ENCODE measurements at regions not wholly inside any gene's neighbourhood (a gene's known extent, or its start where the extent isn't known, plus 50 kb on each side); places are given as distances from the start of the nearest gene placed in this dataset.

GRCh38 chr2:147068071-147068470, 776.8 kb upstream of the ACVR2A start:
- H3K27me3 ChIP-seq, result no peaks in the 10 kb centered on the region
- no peaks in the 10 kb centered on the region for H3K4me1 ChIP-seq
- intact Hi-C loops (cut with DNase I; ENCODE audit: low total_unique reads), result no loop called here
- no peaks in the 10 kb centered on the region for H3K9me3 ChIP-seq
- DNase-seq (ENCODE audit: low spot score in 2 of 2), result no peak
- H3K36me3 ChIP-seq, result no peaks in the 10 kb centered on the region
- H3K27ac ChIP-seq, result no peak overlapping the region
- no peak for TF ChIP-seq POLR2AphosphoS5 (IDR thresholded peaks at IDR 0.05)
- no peak overlapping the region for H3K4me3 ChIP-seq

- Histone ChIP-seq H3K4me1 (no peaks in the 10 kb centered on the region), H3K4me3 (no peak overlapping the region), H3K27me3 (no peaks in the 10 kb centered on the region), H3K27ac (no peak overlapping the region), H3K36me3 (no peaks in the 10 kb centered on the region), H3K9me3 (no peaks in the 10 kb centered on the region)
- no peak for DNase-seq (ENCODE audit: low spot score in 2 of 2)
- TF ChIP-seq POLR2A (IDR thresholded peaks at IDR 0.05) (no peak), POLR2AphosphoS5 (IDR thresholded peaks at IDR 0.05) (no peak), CTCF (IDR thresholded peaks at IDR 0.05) (no peak)
- intact Hi-C loops (cut with DNase I; ENCODE audit: low total_unique reads), result no loop called here
These were observed 777.7 kb upstream of the ACVR2A start for GRCh38 chr2:147067136-147067535.

GRCh38 chr2:147062073-147062472, 782.8 kb upstream of the ACVR2A start:
- H3K27ac ChIP-seq, result no peak overlapping the region
- no peaks in the 10 kb centered on the region for H3K36me3 ChIP-seq
- no peaks in the 10 kb centered on the region for H3K9me3 ChIP-seq
- no peaks in the 10 kb centered on the region for H3K4me1 ChIP-seq
- H3K27me3 ChIP-seq, result no peaks in the 10 kb centered on the region
- intact Hi-C loops (cut with DNase I; ENCODE audit: low total_unique reads), result no loop called here
- no peak overlapping the region for H3K4me3 ChIP-seq
- no peak for DNase-seq (ENCODE audit: low spot score in 2 of 2)
- TF ChIP-seq CTCF (IDR thresholded peaks at IDR 0.05) (no peak), POLR2AphosphoS5 (IDR thresholded peaks at IDR 0.05) (no peak), POLR2A (IDR thresholded peaks at IDR 0.05) (no peak)

GRCh38 chr2:147061269-147061668, 783.6 kb upstream of the ACVR2A start:
- DNase-seq (ENCODE audit: low spot score in 2 of 2), result no peak
- Histone ChIP-seq H3K4me3 (no peak overlapping the region), H3K27me3 (no peaks in the 10 kb centered on the region), H3K4me1 (no peaks in the 10 kb centered on the region), H3K9me3 (no peaks in the 10 kb centered on the region), H3K36me3 (no peaks in the 10 kb centered on the region), H3K27ac (no peak overlapping the region)
- intact Hi-C loops (cut with DNase I; ENCODE audit: low total_unique reads), result no loop called here
- no peak for TF ChIP-seq CTCF (IDR thresholded peaks at IDR 0.05)
- TF ChIP-seq POLR2A (IDR thresholded peaks at IDR 0.05), result no peak
- no peak for TF ChIP-seq POLR2AphosphoS5 (IDR thresholded peaks at IDR 0.05)

- no peaks in the 10 kb centered on the region for H3K4me1 ChIP-seq
- no peaks in the 10 kb centered on the region for H3K9me3 ChIP-seq
- intact Hi-C loops (cut with DNase I; ENCODE audit: low total_unique reads), result no loop called here
- DNase-seq (ENCODE audit: low spot score in 2 of 2), result no peak
- no peak overlapping the region for H3K4me3 ChIP-seq
- H3K27ac ChIP-seq, result no peak overlapping the region
- TF ChIP-seq CTCF (IDR thresholded peaks at IDR 0.05) (no peak), POLR2A (IDR thresholded peaks at IDR 0.05) (no peak), POLR2AphosphoS5 (IDR thresholded peaks at IDR 0.05) (no peak)
- no peaks in the 10 kb centered on the region for H3K36me3 ChIP-seq
- no peaks in the 10 kb centered on the region for H3K27me3 ChIP-seq
These were observed 786.8 kb upstream of the ACVR2A start for GRCh38 chr2:147057892-147058490.

- intact Hi-C loops (cut with DNase I; ENCODE audit: low total_unique reads), result no loop called here
- no peaks in the 10 kb centered on the region for H3K36me3 ChIP-seq
These were observed 793.0 kb upstream of the ACVR2A start for GRCh38 chr2:147051814-147052213.

More at GRCh38 chr2:147051814-147052213, 793.0 kb upstream of the ACVR2A start:
- TF ChIP-seq POLR2AphosphoS5 (IDR thresholded peaks at IDR 0.05) (no peak), CTCF (IDR thresholded peaks at IDR 0.05) (no peak), POLR2A (IDR thresholded peaks at IDR 0.05) (no peak)
- Histone ChIP-seq H3K4me1 (no peaks in the 10 kb centered on the region), H3K4me3 (no peak overlapping the region), H3K27ac (no peak overlapping the region), H3K27me3 (no peaks in the 10 kb centered on the region), H3K9me3 (no peaks in the 10 kb centered on the region)
- DNase-seq (ENCODE audit: low spot score in 2 of 2), result no peak
